H1 (cell line): ENCODE measurements at regions not wholly inside any gene's neighbourhood (a gene's known extent, or its start where the extent isn't known, plus 50 kb on each side); places are given as distances from the start of the nearest gene placed in this dataset.

Source experiments
- TCF12 ChIP-seq: IDR thresholded peaks from 2 replicates; pipeline ENCODE4 v1.6.1; 2011; ENCODE audit warnings: low read depth, mild to moderate bottlenecking, low read length

GRCh38 chr3:64916937-64917336 lies 229.1 kb upstream of the ADAMTS9 start (continued):
- no peak for TF ChIP-seq TCF12
